ENCODE measurements at regions not wholly inside any gene's neighbourhood (a gene's known extent, or its start where the extent isn't known, plus 50 kb on each side); places are given as distances from the start of the nearest gene placed in this dataset.

GRCh38 chr10:90674928-90675327 is 182.9 kb downstream of the HTR7 start:
- POLR2A ChIA-PET = no interaction called here
- no peaks in the 10 kb centered on the region for H3K4me1 Mint-ChIP-seq
- no peak for TF ChIP-seq CTCF (IDR thresholded peaks at IDR 0.05)
- TF ChIP-seq EZH2 (IDR thresholded peaks at IDR 0.05; ENCODE audit: borderline replicate concordance, insufficient read depth, low read depth, low read length, poor library complexity, severe bottlenecking) = no peak
- Histone ChIP-seq H3K79me2 (ENCODE audit: control insufficient read depth, insufficient read depth, low read length) (no peaks in the 10 kb centered on the region), H3K36me3 (replicated peaks in 1 of 2; ENCODE audit: control extremely low read depth in 1 of 2, control insufficient read depth in 1 of 2, extremely low read depth in 1 of 2, insufficient read depth in 2 of 2, low read length in 1 of 2) (no peaks in the 10 kb centered on the region), H3K4me1 (ENCODE audit: control insufficient read depth in 2 of 2, insufficient read depth in 2 of 2, low read length in 2 of 2) (no peaks in the 10 kb centered on the region), H3K4me3 (ENCODE audit: control extremely low read depth in 1 of 5, extremely low read depth in 1 of 5, insufficient read depth in 1 of 5, low read depth in 2 of 5, low read length in 4 of 5) (no peak overlapping the region), H4K20me1 (ENCODE audit: control insufficient read depth, insufficient read depth, low read length, poor library complexity, severe bottlenecking) (no peaks in the 10 kb centered on the region), H3K9ac (ENCODE audit: low read length) (no peak overlapping the region), H3K9me3 (ENCODE audit: control extremely low read depth in 1 of 3, control insufficient read depth in 2 of 3, insufficient read depth in 1 of 3, low read length in 2 of 3) (peaks cover 0 to 1% (median 0%) of the 10 kb centered on the region in 3 donors), H3K27ac (ENCODE audit: low read length in 2 of 2) (no peak overlapping the region), H3K4me2 (replicated peaks; ENCODE audit: low read depth, low read length, poor library complexity, severe bottlenecking) (no peak overlapping the region), H3K27me3 (replicated peaks in 1 of 4; ENCODE audit: control extremely low read depth in 1 of 4, control insufficient read depth in 3 of 4, insufficient read depth in 4 of 4, low read length in 3 of 4) (no peaks in the 10 kb centered on the region), H2AFZ (ENCODE audit: insufficient read depth, low read depth, low read length, poor library complexity, severe bottlenecking) (no peak overlapping the region)
- H3K27me3 Mint-ChIP-seq = peaks cover 21% of the 10 kb centered on the region
- CTCF ChIA-PET = no interaction called here
- H3K9me3 Mint-ChIP-seq (ENCODE audit: insufficient read depth) = no peaks in the 10 kb centered on the region
- intact Hi-C loops (cut with micrococcal nuclease) = no loop called here
- no peak overlapping the region for H3K27ac Mint-ChIP-seq
- DNase-seq (no peak), ATAC-seq (ENCODE audit: low read depth) (no peak)
- no peak overlapping the region for H3K4me3 Mint-ChIP-seq
- WGBS (ENCODE audit: insufficient coverage) = 91% methylated on average over 2 of the region's 5 CpGs

GRCh38 chr10:90675621-90676020 is 182.2 kb downstream of the HTR7 start:
- Histone ChIP-seq H3K9ac (ENCODE audit: low read length) (no peak overlapping the region), H3K9me3 (ENCODE audit: control extremely low read depth in 1 of 3, control insufficient read depth in 2 of 3, insufficient read depth in 1 of 3, low read length in 2 of 3) (peaks cover 0 to 1% (median 0%) of the 10 kb centered on the region in 3 donors), H2AFZ (ENCODE audit: insufficient read depth, low read depth, low read length, poor library complexity, severe bottlenecking) (no peak overlapping the region), H3K79me2 (ENCODE audit: control insufficient read depth, insufficient read depth, low read length) (no peaks in the 10 kb centered on the region), H4K20me1 (ENCODE audit: control insufficient read depth, insufficient read depth, low read length, poor library complexity, severe bottlenecking) (no peaks in the 10 kb centered on the region), H3K4me2 (replicated peaks; ENCODE audit: low read depth, low read length, poor library complexity, severe bottlenecking) (no peak overlapping the region), H3K27me3 (replicated peaks in 1 of 4; ENCODE audit: control extremely low read depth in 1 of 4, control insufficient read depth in 3 of 4, insufficient read depth in 4 of 4, low read length in 3 of 4) (no peaks in the 10 kb centered on the region), H3K4me1 (ENCODE audit: control insufficient read depth in 2 of 2, insufficient read depth in 2 of 2, low read length in 2 of 2) (no peaks in the 10 kb centered on the region), H3K4me3 (ENCODE audit: control extremely low read depth in 1 of 5, extremely low read depth in 1 of 5, insufficient read depth in 1 of 5, low read depth in 2 of 5, low read length in 4 of 5) (no peak overlapping the region), H3K36me3 (replicated peaks in 1 of 2; ENCODE audit: control extremely low read depth in 1 of 2, control insufficient read depth in 1 of 2, extremely low read depth in 1 of 2, insufficient read depth in 2 of 2, low read length in 1 of 2) (no peaks in the 10 kb centered on the region), H3K27ac (ENCODE audit: low read length in 2 of 2) (no peak overlapping the region)
- H3K27me3 Mint-ChIP-seq = peaks cover 14% of the 10 kb centered on the region
- H3K4me3 Mint-ChIP-seq = no peak overlapping the region
- intact Hi-C loops (cut with micrococcal nuclease) = no loop called here
- no peaks in the 10 kb centered on the region for H3K9me3 Mint-ChIP-seq (ENCODE audit: insufficient read depth)
- CTCF ChIA-PET = no interaction called here
- TF ChIP-seq CTCF (IDR thresholded peaks at IDR 0.05) = no peak
- no peak for TF ChIP-seq EZH2 (IDR thresholded peaks at IDR 0.05; ENCODE audit: borderline replicate concordance, insufficient read depth, low read depth, low read length, poor library complexity, severe bottlenecking)
- POLR2A ChIA-PET = no interaction called here
- no peak overlapping the region for H3K27ac Mint-ChIP-seq
- DNase-seq (no peak), ATAC-seq (ENCODE audit: low read depth) (no peak)
- H3K4me1 Mint-ChIP-seq = no peaks in the 10 kb centered on the region
- 100% methylated on average over 1 of the region's 2 CpGs for WGBS (ENCODE audit: insufficient coverage)

Measured in B cell (primary cell).